ENCODE measurements at regions not wholly inside any gene's neighbourhood (a gene's known extent, or its start where the extent isn't known, plus 50 kb on each side); places are given as distances from the start of the nearest gene placed in this dataset.
"Not testable (repeated sequence)": the region's sequence is repeated elsewhere in the genome, so short reads cannot be mapped to it uniquely, and the experiment has no call there.

DNA sequence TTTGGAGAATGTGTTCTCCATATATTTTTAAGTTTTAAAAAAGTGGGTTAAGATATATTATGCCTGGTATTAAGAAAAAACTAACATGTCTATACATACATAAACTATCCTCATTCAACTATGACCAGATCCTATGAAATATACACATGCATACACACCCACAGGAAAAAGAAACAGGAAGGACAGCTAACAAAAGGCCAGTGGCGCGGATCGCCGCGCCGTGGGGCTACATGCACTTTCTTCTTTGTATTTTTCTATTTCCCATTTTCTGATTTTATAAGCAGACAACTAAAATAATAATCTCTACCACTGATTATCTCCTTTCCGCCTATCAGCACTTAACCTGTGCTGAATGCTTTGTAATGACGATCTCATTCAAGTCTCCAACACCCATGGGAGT is 160.1 kb downstream of the OR4M2 start:
- no peak overlapping the region for H3K27ac ChIP-seq
- no peaks in the 10 kb centered on the region for H3K4me1 ChIP-seq (ENCODE audit: insufficient read depth)
- no peak for DNase-seq
- no peaks in the 10 kb centered on the region for H3K27me3 ChIP-seq
- intact Hi-C loops (cut with DNase I), result no loop called here
- H3K9me3 ChIP-seq, result no peaks in the 10 kb centered on the region
- H3K36me3 ChIP-seq, result no peaks in the 10 kb centered on the region
- no peak overlapping the region for H3K4me3 ChIP-seq
- TF ChIP-seq, protein P1, sequence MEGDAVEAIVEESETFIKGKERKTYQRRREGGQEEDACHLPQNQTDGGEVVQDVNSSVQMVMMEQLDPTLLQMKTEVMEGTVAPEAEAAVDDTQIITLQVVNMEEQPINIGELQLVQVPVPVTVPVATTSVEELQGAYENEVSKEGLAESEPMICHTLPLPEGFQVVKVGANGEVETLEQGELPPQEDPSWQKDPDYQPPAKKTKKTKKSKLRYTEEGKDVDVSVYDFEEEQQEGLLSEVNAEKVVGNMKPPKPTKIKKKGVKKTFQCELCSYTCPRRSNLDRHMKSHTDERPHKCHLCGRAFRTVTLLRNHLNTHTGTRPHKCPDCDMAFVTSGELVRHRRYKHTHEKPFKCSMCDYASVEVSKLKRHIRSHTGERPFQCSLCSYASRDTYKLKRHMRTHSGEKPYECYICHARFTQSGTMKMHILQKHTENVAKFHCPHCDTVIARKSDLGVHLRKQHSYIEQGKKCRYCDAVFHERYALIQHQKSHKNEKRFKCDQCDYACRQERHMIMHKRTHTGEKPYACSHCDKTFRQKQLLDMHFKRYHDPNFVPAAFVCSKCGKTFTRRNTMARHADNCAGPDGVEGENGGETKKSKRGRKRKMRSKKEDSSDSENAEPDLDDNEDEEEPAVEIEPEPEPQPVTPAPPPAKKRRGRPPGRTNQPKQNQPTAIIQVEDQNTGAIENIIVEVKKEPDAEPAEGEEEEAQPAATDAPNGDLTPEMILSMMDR (IDR thresholded peaks at IDR 0.05), result no peak
- TF ChIP-seq EP300 (IDR thresholded peaks at IDR 0.05) (no peak), POLR2A (IDR thresholded peaks at IDR 0.05) (no peak)
- WGBS, 3 donors, result 93 to 94% (median 94%) methylated on average over 8 of the region's 8 CpGs

DNA sequence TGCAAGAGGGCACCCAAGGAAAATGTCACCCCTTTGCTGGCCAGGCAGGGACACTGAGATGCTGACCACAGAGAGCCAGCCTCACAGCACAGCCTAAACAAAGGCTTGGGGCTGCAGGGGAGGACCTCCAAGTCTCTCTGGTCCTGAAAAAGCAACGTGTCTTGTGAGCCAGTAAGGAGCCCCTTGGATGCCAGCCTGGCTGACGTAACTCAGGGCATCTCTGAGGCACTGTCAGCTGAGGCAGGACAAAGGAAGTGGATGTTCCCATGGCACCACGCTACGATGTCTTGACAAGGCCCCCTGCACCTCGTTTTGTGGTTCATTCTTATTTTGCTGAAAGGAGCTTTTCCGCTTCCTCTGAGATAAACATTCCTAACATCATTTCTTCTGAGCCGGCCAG is 160.7 kb downstream of the OR4M2 start:
- Histone ChIP-seq H3K27ac (no peak overlapping the region), H3K36me3 (no peaks in the 10 kb centered on the region), H3K4me1 (ENCODE audit: insufficient read depth) (no peaks in the 10 kb centered on the region), H3K4me3 (no peak overlapping the region), H3K27me3 (no peaks in the 10 kb centered on the region), H3K9me3 (no peaks in the 10 kb centered on the region)
- no peak for TF ChIP-seq EP300 (IDR thresholded peaks at IDR 0.05)
- no peak for TF ChIP-seq POLR2A (IDR thresholded peaks at IDR 0.05)
- TF ChIP-seq, protein P1 (IDR thresholded peaks at IDR 0.05), result no peak
- WGBS, 3 donors, result 35 to 60% (median 41%) methylated on average over 7 of the region's 7 CpGs
- no peak for DNase-seq
- intact Hi-C loops (cut with DNase I), result no loop called here

DNA sequence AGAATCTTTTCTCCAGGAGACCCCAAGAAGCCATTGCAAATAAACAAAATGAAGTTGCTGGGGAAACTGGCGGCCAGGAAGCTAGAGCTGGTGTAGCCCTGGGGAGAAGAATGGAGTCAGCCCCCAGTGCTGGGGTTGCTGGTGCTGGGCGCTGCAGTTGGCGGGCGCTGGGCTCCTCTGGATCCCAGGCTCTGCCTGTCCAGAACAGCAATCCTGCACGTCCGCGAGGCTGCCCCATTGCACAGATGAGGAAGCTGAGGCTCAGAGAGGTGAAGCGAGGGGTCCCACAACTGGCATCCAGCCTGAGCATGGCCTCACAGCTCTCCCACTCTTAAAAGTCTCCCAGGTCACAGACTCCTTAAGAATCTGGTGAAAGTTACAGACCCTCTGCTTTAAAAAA is 161.1 kb downstream of the OR4M2 start:
- no peaks in the 10 kb centered on the region for H3K4me1 ChIP-seq (ENCODE audit: insufficient read depth)
- DNase-seq, result no peak
- TF ChIP-seq EP300 (IDR thresholded peaks at IDR 0.05) (no peak), POLR2A (IDR thresholded peaks at IDR 0.05) (no peak)
- TF ChIP-seq, protein P1 (IDR thresholded peaks at IDR 0.05), result no peak
- no peaks in the 10 kb centered on the region for H3K9me3 ChIP-seq
- no peaks in the 10 kb centered on the region for H3K27me3 ChIP-seq
- no peaks in the 10 kb centered on the region for H3K36me3 ChIP-seq
- intact Hi-C loops (cut with DNase I), result no loop called here
- whole genome bisulfite sequencing, 3 donors, result 75 to 82% (median 76%) methylated on average over 8 of the region's 8 CpGs
- no peak overlapping the region for H3K4me3 ChIP-seq
- H3K27ac ChIP-seq, result no peak overlapping the region

DNA sequence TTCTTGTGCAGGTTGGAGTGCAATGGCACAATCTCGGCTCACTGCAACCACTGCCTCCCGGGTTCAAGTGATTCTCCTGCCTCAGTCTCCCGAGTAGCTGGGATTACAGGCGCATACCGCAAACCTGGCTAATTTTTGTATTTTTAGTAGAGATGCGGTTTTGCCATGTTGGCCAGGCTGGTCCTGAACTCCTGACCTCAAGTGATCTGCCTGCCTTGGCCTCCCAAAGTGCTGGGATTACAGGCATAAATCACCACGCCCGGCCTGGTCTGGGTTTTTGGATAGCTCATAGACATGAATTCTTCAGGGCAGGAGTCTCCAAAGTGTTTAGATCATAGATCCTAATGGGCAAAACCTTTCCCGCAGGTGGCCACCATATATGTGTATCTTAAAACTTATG is 162.0 kb downstream of the OR4M2 start:
- H3K27me3 ChIP-seq; H3K36me3 ChIP-seq; H3K4me3 ChIP-seq; H3K9me3 ChIP-seq; H3K4me1 ChIP-seq (ENCODE audit: insufficient read depth); intact Hi-C loops (cut with DNase I); DNase-seq; H3K27ac ChIP-seq: not testable (repeated sequence)
- 82 to 91% (median 84%) methylated on average over 9 of the region's 9 CpGs for WGBS, 3 donors

DNA sequence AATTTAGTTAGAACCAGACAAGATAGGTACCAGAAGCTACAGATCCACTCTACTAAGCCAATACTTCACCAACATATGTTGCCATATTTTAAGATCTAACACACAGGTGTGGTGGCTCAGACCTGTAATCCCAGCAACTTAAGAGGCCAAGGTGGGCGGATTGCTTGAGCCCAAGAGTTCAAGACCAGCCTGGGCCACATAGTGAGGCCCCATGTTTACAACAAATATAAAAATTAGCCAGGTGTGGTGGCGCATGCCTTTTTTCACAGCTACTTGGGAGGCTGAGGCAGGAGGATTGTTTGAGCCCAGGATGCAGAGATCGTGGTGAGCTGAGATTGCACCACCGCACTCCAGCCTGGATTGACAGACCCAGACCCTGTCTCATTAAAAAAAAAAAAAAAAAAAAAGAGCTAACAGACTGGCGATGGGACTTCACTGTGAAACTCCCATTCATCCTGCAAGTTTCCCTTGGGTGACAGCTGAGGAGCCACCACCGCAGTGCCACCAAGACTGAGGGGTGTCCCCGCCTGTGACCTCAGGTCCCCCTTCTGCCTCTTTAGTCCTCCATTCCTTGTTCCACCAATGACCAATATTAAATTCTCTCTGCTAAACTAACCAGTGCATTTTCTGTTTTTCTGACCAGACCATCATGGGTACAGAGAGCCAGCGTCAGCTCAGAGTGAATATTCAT is 163.3 kb downstream of the OR4M2 start:
- DNase-seq, result no peak
- intact Hi-C loops (cut with DNase I), result loop anchor here in 1 of 4 donors (2.0 kb wide), 1 partner anchor 19 kb away; no protein-coding TSS in a partner anchor
- WGBS, 3 donors, result 78 to 90% (median 79%) methylated on average over 8 of the region's 8 CpGs
- TF ChIP-seq POLR2A (IDR thresholded peaks at IDR 0.05) (no peak), EP300 (IDR thresholded peaks at IDR 0.05) (no peak)
- TF ChIP-seq, protein P1 (IDR thresholded peaks at IDR 0.05), result no peak
- H3K4me1 ChIP-seq (ENCODE audit: insufficient read depth), result no peaks in the 10 kb centered on the region
- H3K27me3 ChIP-seq, result no peaks in the 10 kb centered on the region
- H3K9me3 ChIP-seq, result no peaks in the 10 kb centered on the region
- H3K4me3 ChIP-seq, result no peak overlapping the region
- no peaks in the 10 kb centered on the region for H3K36me3 ChIP-seq
- H3K27ac ChIP-seq, result no peak overlapping the region

DNA sequence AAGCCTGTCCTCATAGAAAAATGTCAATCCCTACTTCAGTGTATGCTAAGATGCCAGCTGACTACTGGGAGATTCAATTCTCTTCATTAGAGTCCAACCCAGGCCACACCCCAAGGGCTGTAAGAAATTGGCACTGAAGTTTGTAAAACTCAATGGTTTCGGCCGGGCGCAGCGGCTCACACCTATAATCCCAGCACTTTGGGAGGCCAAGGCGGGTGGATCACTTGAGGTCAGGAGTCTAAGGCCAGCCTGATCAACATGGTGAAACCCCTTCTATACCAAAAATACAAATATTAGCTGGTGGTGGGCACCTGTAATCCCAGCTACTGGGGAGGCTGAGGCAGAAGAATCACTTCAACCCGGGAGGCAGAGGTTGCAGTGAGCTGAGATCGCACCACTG is 169.2 kb downstream of the OR4M2 start:
- H3K27me3 ChIP-seq; H3K36me3 ChIP-seq; H3K4me1 ChIP-seq (ENCODE audit: insufficient read depth); H3K27ac ChIP-seq; H3K9me3 ChIP-seq; DNase-seq; intact Hi-C loops (cut with DNase I); H3K4me3 ChIP-seq: not testable (repeated sequence)
- 90 to 97% (median 94%) methylated on average over 7 of the region's 7 CpGs for WGBS, 3 donors

DNA sequence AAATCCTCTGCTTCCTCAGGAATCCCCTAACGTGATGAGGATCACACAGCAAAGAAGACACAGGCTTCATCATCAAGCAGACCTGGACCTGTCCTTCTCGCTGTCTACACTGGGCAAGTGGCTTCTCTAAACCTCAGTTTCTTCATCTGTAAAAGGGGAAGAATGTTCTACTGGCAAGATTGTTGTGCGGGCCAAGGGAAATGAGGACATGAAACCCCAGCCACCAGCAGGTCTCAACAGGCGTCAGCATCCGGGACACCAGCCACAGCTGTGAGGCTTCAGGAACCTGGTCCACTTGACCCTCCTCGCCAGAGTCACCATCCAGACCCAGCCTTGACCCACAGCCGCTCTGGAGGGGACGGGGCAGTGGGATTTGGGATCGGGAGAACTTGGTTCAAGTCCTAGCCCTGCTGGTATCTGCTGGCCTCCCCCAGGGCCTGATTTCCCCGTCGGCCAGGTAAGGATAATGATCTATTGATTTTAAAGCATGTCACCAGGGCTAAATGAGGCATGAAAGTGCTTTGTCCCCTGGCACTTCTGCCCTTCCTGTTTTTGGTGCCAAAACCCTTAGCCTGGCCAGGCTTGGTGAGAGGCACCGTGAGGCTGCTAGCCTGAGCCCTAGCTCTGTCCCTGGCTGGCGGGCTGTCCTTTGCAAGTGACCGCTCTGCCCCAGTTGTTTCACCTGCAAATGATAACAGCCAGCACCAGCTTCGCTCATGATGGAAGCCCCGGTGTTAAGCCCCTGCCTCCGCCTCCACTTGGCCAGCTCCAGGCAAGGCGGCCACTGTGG is 170.4 kb downstream of the OR4M2 start:
- intact Hi-C loops (cut with DNase I); H3K4me1 ChIP-seq (ENCODE audit: insufficient read depth); H3K27ac ChIP-seq; H3K9me3 ChIP-seq; DNase-seq; H3K36me3 ChIP-seq; H3K4me3 ChIP-seq; H3K27me3 ChIP-seq: not testable (repeated sequence)
- 73 to 81% (median 75%) methylated on average over 18 of the region's 18 CpGs for WGBS, 3 donors

Measured in ovary (tissue), 7 donors.